C4-2B (cell line): ENCODE measurements at regions not wholly inside any gene's neighbourhood (a gene's known extent, or its start where the extent isn't known, plus 50 kb on each side); places are given as distances from the start of the nearest gene placed in this dataset.

Experiments used
- ZFX ChIP-seq: fragments of 450-650 bp; IDR thresholded peaks from 2 replicates; pipeline ENCODE4 v1.6.1; 2017
- TF ChIP-seq, protein P1 (sequence below): fragments of 450-650 bp; conservative IDR thresholded peaks from 2 replicates; pipeline ENCODE4 v1.5.1; 2017; ENCODE audit warnings: mild to moderate bottlenecking

DNA sequence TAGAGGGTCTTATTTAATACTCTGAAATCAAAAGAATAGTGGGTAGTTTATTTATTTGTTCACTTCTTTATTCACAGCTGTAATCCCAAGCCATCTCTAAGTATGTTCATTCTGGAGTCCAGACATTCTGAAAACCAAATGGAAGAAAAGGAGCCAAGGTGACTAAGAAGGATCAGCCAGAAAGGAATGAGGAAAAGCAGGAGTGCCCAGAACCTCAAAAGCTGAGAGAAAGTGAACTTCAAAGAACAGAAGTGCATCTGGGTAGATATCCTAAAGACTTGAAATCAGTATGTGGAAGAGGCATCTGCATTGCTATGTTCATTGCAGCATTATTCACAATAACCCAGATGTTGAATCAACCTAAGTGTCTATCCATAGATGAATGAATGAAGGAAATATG, 94.8 kb downstream of the VIP start:
- TF ChIP-seq, protein P1, sequence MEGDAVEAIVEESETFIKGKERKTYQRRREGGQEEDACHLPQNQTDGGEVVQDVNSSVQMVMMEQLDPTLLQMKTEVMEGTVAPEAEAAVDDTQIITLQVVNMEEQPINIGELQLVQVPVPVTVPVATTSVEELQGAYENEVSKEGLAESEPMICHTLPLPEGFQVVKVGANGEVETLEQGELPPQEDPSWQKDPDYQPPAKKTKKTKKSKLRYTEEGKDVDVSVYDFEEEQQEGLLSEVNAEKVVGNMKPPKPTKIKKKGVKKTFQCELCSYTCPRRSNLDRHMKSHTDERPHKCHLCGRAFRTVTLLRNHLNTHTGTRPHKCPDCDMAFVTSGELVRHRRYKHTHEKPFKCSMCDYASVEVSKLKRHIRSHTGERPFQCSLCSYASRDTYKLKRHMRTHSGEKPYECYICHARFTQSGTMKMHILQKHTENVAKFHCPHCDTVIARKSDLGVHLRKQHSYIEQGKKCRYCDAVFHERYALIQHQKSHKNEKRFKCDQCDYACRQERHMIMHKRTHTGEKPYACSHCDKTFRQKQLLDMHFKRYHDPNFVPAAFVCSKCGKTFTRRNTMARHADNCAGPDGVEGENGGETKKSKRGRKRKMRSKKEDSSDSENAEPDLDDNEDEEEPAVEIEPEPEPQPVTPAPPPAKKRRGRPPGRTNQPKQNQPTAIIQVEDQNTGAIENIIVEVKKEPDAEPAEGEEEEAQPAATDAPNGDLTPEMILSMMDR = no peak
- TF ChIP-seq ZFX = no peak
